OCI-LY7 (cell line): ENCODE measurements at regions not wholly inside any gene's neighbourhood (a gene's known extent, or its start where the extent isn't known, plus 50 kb on each side); places are given as distances from the start of the nearest gene placed in this dataset.

Experiments
- CTCF ChIP-seq: fragments of 200-600 bp; sonication (generic); conservative IDR thresholded peaks from 2 replicates; pipeline ENCODE4 v1.5.1; 2014; ENCODE audit warnings: mild to moderate bottlenecking, antibody characterized with exemption, low read length, moderate library complexity, mixed read lengths
- EZH2phosphoT487 ChIP-seq: fragments of 200-600 bp; sonication (generic); IDR thresholded peaks from 2 replicates; pipeline ENCODE4 v1.6.1; 2018; ENCODE audit warnings: low read depth, borderline replicate concordance, mild to moderate bottlenecking, mixed run types, antibody characterized with exemption, low read length, moderate library complexity, mixed read lengths

GRCh38 chr17:13765701-13766100 lies 164.0 kb upstream of the HS3ST3A1 start:
- TF ChIP-seq CTCF (no peak), EZH2phosphoT487 (no peak)
